GM12878 (cell line): ENCODE measurements at regions not wholly inside any gene's neighbourhood (a gene's known extent, or its start where the extent isn't known, plus 50 kb on each side); places are given as distances from the start of the nearest gene placed in this dataset.

Experiments used
- BRCA1 ChIP-seq: IDR thresholded peaks from 2 replicates; pipeline ENCODE4 v1.6.1; 2011; ENCODE audit warnings: low read depth, low read length, improper control_type of control experiment
- CEBPB ChIP-seq, 2 experiments: fragments of 150-350 bp in 1 of 2; IDR thresholded peaks; 2 replicates each; pipeline ENCODE4 v1.6.1; 2012 to 2014; ENCODE audit warnings: low read depth in 2 of 2, low read length in 2 of 2, borderline replicate concordance in 1 of 2, inconsistent platforms in 1 of 2
- EGR1 ChIP-seq, 2 experiments: IDR thresholded peaks; 1 replicate in 1 of 2; 2 replicates in 1 of 2; pipeline ENCODE4 v1.6.1; 2011 to 2012; ENCODE audit warnings: low read depth in 2 of 2, low read length in 2 of 2, borderline replicate concordance in 1 of 2, mild to moderate bottlenecking in 1 of 2, moderate library complexity in 1 of 2
- KDM1A ChIP-seq: fragments of 200-600 bp; sonication (generic); IDR thresholded peaks from 2 replicates; pipeline ENCODE4 v1.6.1; 2016; ENCODE audit warnings: borderline replicate concordance
- LARP7 ChIP-seq: fragments of 450-650 bp; IDR thresholded peaks from 2 replicates; pipeline ENCODE4 v1.6.1; 2017; ENCODE audit warnings: mild to moderate bottlenecking
- MXI1 ChIP-seq: fragments of 150-350 bp; IDR thresholded peaks from 2 replicates; pipeline ENCODE4 v1.6.1; 2011; ENCODE audit warnings: low read depth, mild to moderate bottlenecking, inconsistent platforms, low read length, improper control_type of control experiment
- POLR2A ChIP-seq: IDR thresholded peaks from 2 replicates; pipeline ENCODE4 v1.6.1; 2011; ENCODE audit warnings: low read depth, mild to moderate bottlenecking, low read length
- RELB ChIP-seq: fragments of 450-650 bp; IDR thresholded peaks from 2 replicates; pipeline ENCODE4 v1.6.1; 2017; ENCODE audit warnings: low read depth, mild to moderate bottlenecking, moderate library complexity
- TARDBP ChIP-seq: IDR thresholded peaks from 2 replicates; pipeline ENCODE4 v1.6.1; 2016; ENCODE audit warnings: borderline replicate concordance
- TCF7 ChIP-seq: IDR thresholded peaks from 2 replicates; pipeline ENCODE4 v1.6.1; 2014; ENCODE audit warnings: antibody characterized with exemption, borderline replicate concordance
- USF1 ChIP-seq: IDR thresholded peaks from 2 replicates; pipeline ENCODE4 v1.6.1; 2011; ENCODE audit warnings: borderline replicate concordance, low read depth, mild to moderate bottlenecking, moderate library complexity, mixed read lengths, low read length; ENCODE audit not compliant: insufficient read depth; ENCODE audit errors: extremely low read length
- TF ChIP-seq, protein P1 (sequence below), 3 experiments: IDR thresholded peaks in 2 of 3; conservative IDR thresholded peaks in 1 of 3; 2 replicates each; pipeline ENCODE4 v1.5.1; 2011; ENCODE audit warnings: low read depth in 3 of 3, low read length in 3 of 3, mild to moderate bottlenecking in 3 of 3, control low read depth in 2 of 3, moderate library complexity in 2 of 3, inconsistent platforms in 1 of 3, mixed read lengths in 1 of 3; ENCODE audit not compliant: control insufficient read depth in 2 of 3, insufficient read depth in 1 of 3; ENCODE audit errors: extremely low read depth in 1 of 3
- TF ChIP-seq, protein P2 (sequence below): fragments of 450-650 bp; IDR thresholded peaks from 2 replicates; pipeline ENCODE4 v1.6.1; 2016; ENCODE audit warnings: mild to moderate bottlenecking

DNA sequence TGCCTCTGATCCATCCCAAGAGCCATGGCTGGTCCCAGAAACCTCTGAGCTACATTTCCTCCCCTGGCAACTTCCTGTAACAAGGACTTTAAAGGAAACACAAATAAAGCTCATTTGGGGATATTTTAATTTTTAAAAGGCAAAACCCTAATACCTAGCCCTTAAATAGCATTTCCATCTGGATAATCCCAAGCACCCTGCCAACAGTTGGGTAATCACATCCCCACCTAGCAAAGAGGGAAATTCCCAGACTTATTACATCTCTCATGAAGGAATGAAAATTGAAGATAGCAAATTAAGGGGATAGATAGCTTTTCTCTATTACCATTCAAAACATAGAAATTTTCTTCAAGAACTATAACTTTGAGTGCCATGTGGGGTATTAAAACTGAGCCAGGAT is 213.7 kb upstream of the BMP4 start:
- TF ChIP-seq POLR2A (no peak), EGR1 (IDR thresholded peaks at IDR 0.05; ENCODE audit: borderline replicate concordance in 1 of 2, low read depth in 2 of 2, low read length in 2 of 2) (no peak), USF1 (no peak), CEBPB (IDR thresholded peaks at IDR 0.05; ENCODE audit: borderline replicate concordance in 1 of 2, low read depth in 2 of 2, low read length in 2 of 2) (no peak), MXI1 (no peak), BRCA1 (no peak), KDM1A (no peak), TCF7 (no peak), RELB (no peak), LARP7 (no peak), TARDBP (no peak)
- TF ChIP-seq, protein P1, sequence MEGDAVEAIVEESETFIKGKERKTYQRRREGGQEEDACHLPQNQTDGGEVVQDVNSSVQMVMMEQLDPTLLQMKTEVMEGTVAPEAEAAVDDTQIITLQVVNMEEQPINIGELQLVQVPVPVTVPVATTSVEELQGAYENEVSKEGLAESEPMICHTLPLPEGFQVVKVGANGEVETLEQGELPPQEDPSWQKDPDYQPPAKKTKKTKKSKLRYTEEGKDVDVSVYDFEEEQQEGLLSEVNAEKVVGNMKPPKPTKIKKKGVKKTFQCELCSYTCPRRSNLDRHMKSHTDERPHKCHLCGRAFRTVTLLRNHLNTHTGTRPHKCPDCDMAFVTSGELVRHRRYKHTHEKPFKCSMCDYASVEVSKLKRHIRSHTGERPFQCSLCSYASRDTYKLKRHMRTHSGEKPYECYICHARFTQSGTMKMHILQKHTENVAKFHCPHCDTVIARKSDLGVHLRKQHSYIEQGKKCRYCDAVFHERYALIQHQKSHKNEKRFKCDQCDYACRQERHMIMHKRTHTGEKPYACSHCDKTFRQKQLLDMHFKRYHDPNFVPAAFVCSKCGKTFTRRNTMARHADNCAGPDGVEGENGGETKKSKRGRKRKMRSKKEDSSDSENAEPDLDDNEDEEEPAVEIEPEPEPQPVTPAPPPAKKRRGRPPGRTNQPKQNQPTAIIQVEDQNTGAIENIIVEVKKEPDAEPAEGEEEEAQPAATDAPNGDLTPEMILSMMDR (IDR thresholded peaks at IDR 0.05 in 2 of 3, conservative IDR thresholded peaks at IDR 0.05 in 1 of 3; ENCODE audit: control insufficient read depth in 2 of 3, extremely low read depth in 1 of 3, insufficient read depth in 1 of 3, low read depth in 3 of 3, low read length in 3 of 3), result no peak
- TF ChIP-seq, protein P2, sequence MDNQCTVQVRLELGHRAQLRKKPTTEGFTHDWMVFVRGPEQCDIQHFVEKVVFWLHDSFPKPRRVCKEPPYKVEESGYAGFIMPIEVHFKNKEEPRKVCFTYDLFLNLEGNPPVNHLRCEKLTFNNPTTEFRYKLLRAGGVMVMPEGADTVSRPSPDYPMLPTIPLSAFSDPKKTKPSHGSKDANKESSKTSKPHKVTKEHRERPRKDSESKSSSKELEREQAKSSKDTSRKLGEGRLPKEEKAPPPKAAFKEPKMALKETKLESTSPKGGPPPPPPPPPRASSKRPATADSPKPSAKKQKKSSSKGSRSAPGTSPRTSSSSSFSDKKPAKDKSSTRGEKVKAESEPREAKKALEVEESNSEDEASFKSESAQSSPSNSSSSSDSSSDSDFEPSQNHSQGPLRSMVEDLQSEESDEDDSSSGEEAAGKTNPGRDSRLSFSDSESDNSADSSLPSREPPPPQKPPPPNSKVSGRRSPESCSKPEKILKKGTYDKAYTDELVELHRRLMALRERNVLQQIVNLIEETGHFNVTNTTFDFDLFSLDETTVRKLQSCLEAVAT, result no peak
